ENCODE measurements at regions not wholly inside any gene's neighbourhood (a gene's known extent, or its start where the extent isn't known, plus 50 kb on each side); places are given as distances from the start of the nearest gene placed in this dataset.

GRCh38 chr2:174660984-174661675 lies 63.5 kb upstream of the WIPF1 start:
- WGBS, 3 donors: 87 to 90% (median 89%) methylated on average over 9 of the region's 9 CpGs
- no peak for DNase-seq
- no peak overlapping the region for H3K4me3 ChIP-seq
- no peaks in the 10 kb centered on the region for H3K9me3 ChIP-seq
- H3K36me3 ChIP-seq: no peaks in the 10 kb centered on the region
- H3K27ac ChIP-seq: no peak overlapping the region
- H3K4me1 ChIP-seq (ENCODE audit: insufficient read depth): no peaks in the 10 kb centered on the region
- intact Hi-C loops (cut with DNase I): no loop called here
- TF ChIP-seq POLR2A (IDR thresholded peaks at IDR 0.05): no peak
- no peak for TF ChIP-seq CTCF (IDR thresholded peaks at IDR 0.05)
- TF ChIP-seq EP300 (IDR thresholded peaks at IDR 0.05): no peak
- no peaks in the 10 kb centered on the region for H3K27me3 ChIP-seq

- Histone ChIP-seq H3K9me3 (no peaks in the 10 kb centered on the region), H3K36me3 (no peaks in the 10 kb centered on the region), H3K27me3 (no peaks in the 10 kb centered on the region), H3K4me3 (no peak overlapping the region), H3K4me1 (ENCODE audit: insufficient read depth) (no peaks in the 10 kb centered on the region), H3K27ac (no peak overlapping the region)
- WGBS, 3 donors: 82 to 87% (median 84%) methylated on average over 7 of the region's 7 CpGs
- DNase-seq: no peak
- no peak for TF ChIP-seq CTCF (IDR thresholded peaks at IDR 0.05)
- TF ChIP-seq EP300 (IDR thresholded peaks at IDR 0.05): no peak
- no peak for TF ChIP-seq POLR2A (IDR thresholded peaks at IDR 0.05)
- intact Hi-C loops (cut with DNase I): no loop called here
These were observed 61.7 kb upstream of the WIPF1 start for GRCh38 chr2:174659069-174659900.

GRCh38 chr2:174656676-174657176 lies 59.1 kb upstream of the WIPF1 start:
- no peak overlapping the region for H3K27ac ChIP-seq
- intact Hi-C loops (cut with DNase I): no loop called here

GRCh38 chr2:174656035-174656434 lies 58.4 kb upstream of the WIPF1 start:
- TF ChIP-seq CTCF (IDR thresholded peaks at IDR 0.05): no peak
- TF ChIP-seq EP300 (IDR thresholded peaks at IDR 0.05): no peak
- TF ChIP-seq POLR2A (IDR thresholded peaks at IDR 0.05): no peak
- intact Hi-C loops (cut with DNase I): no loop called here

More at GRCh38 chr2:174656676-174657176, 59.1 kb upstream of the WIPF1 start:
- TF ChIP-seq POLR2A (IDR thresholded peaks at IDR 0.05) (no peak), CTCF (IDR thresholded peaks at IDR 0.05) (no peak), EP300 (IDR thresholded peaks at IDR 0.05) (no peak)
- no peak overlapping the region for H3K4me3 ChIP-seq
- H3K9me3 ChIP-seq: no peaks in the 10 kb centered on the region
- DNase-seq: no peak
- no peaks in the 10 kb centered on the region for H3K4me1 ChIP-seq (ENCODE audit: insufficient read depth)
- no peaks in the 10 kb centered on the region for H3K27me3 ChIP-seq
- no peaks in the 10 kb centered on the region for H3K36me3 ChIP-seq

More at GRCh38 chr2:174656035-174656434, 58.4 kb upstream of the WIPF1 start:
- Histone ChIP-seq H3K4me1 (ENCODE audit: insufficient read depth) (no peaks in the 10 kb centered on the region), H3K4me3 (no peak overlapping the region), H3K27ac (no peak overlapping the region), H3K9me3 (no peaks in the 10 kb centered on the region), H3K36me3 (no peaks in the 10 kb centered on the region), H3K27me3 (no peaks in the 10 kb centered on the region)
- DNase-seq: no peak
